Spleen (tissue), 7 donors: ENCODE measurements at regions not wholly inside any gene's neighbourhood (a gene's known extent, or its start where the extent isn't known, plus 50 kb on each side); places are given as distances from the start of the nearest gene placed in this dataset.

Source experiments
- POLR2A ChIP-seq, 3 donors: fragments of 450-650 bp; IDR thresholded peaks; one replicate each; pipeline ENCODE4 v1.5.1; 2017; ENCODE audit warnings: antibody characterized with exemption in 3 of 3, mild to moderate bottlenecking in 1 of 3
- POLR2AphosphoS5 ChIP-seq, 3 donors: sonication (generic); formaldehyde crosslinking; IDR thresholded peaks; one replicate each; pipeline ENCODE4 v1.5.1; 2017; ENCODE audit warnings: antibody characterized with exemption in 3 of 3
- TF ChIP-seq, protein P1 (sequence below), 11 experiments: fragments of 200-600 bp in 7 of 11; fragments of 450-650 bp in 4 of 11; sonication (generic) in 4 of 11; IDR thresholded peaks in 8 of 11; conservative IDR thresholded peaks in 3 of 11; 1 replicate in 7 of 11; 2 replicates in 4 of 11; pipeline versions ENCODE4 v1.4.0 to v1.8.0; 2016 to 2021; ENCODE audit warnings: antibody characterized with exemption in 11 of 11, inconsistent platforms in 4 of 11, mild to moderate bottlenecking in 1 of 11
- donor health status: DM: no; HTN: no; CAD: no; lungs with moderate emphysema.
- donor health status: DM: no; HTN: no; CAD: no.
- donor health status: DM: no; HTN: no; CAD: no.

DNA sequence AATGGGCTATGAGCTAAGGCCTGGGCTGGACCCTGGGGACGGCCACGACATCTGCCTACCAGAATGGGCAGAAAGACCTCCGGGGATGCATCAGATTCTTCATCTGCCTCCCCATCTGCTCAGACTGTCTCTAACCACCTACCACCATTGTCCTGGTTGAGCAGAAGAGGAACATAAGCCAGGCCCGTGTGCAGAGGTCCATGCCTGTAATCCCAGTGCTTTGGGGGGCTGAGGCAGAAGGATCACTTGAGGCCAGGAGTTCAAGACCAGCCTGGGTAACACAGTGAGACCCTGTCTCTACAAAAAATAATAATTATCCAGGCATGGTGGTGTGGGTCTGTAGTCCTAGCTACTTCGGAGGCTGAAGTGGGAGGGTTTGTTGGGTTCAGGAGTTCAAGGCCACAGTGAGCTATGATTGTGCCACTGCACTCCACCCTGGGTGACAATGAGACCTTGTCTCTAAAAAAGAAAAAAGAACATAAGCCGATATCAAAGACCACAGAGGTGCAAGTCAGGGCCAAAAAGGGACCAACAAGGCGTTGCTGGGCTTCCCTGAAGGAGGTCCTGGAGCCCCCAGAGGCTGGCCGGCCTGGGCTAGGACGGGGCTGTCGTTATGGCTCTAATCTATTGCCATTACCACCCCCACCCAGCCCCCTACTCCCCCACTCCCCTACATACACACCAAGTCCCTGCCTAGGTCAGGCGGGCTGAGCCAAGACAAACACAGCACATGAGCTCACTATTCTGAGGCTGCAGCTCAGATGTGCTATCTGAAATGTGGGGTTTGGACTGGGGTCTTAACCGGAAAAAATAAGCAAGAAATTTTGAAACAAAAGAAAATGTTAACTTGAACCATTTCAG lies 239.2 kb upstream of the RAB4A start:
- TF ChIP-seq, protein P1, sequence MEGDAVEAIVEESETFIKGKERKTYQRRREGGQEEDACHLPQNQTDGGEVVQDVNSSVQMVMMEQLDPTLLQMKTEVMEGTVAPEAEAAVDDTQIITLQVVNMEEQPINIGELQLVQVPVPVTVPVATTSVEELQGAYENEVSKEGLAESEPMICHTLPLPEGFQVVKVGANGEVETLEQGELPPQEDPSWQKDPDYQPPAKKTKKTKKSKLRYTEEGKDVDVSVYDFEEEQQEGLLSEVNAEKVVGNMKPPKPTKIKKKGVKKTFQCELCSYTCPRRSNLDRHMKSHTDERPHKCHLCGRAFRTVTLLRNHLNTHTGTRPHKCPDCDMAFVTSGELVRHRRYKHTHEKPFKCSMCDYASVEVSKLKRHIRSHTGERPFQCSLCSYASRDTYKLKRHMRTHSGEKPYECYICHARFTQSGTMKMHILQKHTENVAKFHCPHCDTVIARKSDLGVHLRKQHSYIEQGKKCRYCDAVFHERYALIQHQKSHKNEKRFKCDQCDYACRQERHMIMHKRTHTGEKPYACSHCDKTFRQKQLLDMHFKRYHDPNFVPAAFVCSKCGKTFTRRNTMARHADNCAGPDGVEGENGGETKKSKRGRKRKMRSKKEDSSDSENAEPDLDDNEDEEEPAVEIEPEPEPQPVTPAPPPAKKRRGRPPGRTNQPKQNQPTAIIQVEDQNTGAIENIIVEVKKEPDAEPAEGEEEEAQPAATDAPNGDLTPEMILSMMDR (IDR thresholded peaks at IDR 0.05 in 8 of 11, conservative IDR thresholded peaks at IDR 0.05 in 3 of 11): no peak
- TF ChIP-seq POLR2AphosphoS5 (IDR thresholded peaks at IDR 0.05) (no peak), POLR2A (IDR thresholded peaks at IDR 0.05) (no peak)
